ENCODE measurements at regions not wholly inside any gene's neighbourhood (a gene's known extent, or its start where the extent isn't known, plus 50 kb on each side); places are given as distances from the start of the nearest gene placed in this dataset.
"Not testable (repeated sequence)": the region's sequence is repeated elsewhere in the genome, so short reads cannot be mapped to it uniquely, and the experiment has no call there.

DNA sequence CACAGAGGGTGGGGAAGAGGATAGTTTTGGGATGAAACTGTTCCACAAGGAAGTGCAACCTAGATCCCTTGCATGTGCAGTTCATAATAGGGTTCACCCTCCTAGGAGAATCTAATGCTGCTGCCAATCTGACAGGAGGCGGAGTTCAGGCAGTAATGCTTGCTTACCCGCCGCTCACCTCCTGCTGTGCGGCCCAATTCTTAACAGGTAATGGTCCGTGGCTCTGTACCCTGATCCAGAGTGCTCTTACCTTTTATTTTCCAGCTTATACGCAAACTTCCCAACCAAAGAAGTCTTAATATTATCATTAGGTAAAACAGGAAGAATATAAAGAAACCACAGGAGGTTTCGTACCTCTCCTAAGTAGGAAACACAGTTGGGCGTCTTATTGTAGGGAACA, 82.7 kb upstream of the CD302 start:
- TF ChIP-seq, protein P1, sequence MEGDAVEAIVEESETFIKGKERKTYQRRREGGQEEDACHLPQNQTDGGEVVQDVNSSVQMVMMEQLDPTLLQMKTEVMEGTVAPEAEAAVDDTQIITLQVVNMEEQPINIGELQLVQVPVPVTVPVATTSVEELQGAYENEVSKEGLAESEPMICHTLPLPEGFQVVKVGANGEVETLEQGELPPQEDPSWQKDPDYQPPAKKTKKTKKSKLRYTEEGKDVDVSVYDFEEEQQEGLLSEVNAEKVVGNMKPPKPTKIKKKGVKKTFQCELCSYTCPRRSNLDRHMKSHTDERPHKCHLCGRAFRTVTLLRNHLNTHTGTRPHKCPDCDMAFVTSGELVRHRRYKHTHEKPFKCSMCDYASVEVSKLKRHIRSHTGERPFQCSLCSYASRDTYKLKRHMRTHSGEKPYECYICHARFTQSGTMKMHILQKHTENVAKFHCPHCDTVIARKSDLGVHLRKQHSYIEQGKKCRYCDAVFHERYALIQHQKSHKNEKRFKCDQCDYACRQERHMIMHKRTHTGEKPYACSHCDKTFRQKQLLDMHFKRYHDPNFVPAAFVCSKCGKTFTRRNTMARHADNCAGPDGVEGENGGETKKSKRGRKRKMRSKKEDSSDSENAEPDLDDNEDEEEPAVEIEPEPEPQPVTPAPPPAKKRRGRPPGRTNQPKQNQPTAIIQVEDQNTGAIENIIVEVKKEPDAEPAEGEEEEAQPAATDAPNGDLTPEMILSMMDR (IDR thresholded peaks at IDR 0.05; ENCODE audit: low read depth, low read length): no peak
- DNase-seq (ENCODE audit: low read depth in 2 of 2): no peak
- H3K4me3 ChIP-seq (replicated peaks in 1 of 2; ENCODE audit: low read depth in 2 of 2, low read length in 2 of 2): no peak overlapping the region

DNA sequence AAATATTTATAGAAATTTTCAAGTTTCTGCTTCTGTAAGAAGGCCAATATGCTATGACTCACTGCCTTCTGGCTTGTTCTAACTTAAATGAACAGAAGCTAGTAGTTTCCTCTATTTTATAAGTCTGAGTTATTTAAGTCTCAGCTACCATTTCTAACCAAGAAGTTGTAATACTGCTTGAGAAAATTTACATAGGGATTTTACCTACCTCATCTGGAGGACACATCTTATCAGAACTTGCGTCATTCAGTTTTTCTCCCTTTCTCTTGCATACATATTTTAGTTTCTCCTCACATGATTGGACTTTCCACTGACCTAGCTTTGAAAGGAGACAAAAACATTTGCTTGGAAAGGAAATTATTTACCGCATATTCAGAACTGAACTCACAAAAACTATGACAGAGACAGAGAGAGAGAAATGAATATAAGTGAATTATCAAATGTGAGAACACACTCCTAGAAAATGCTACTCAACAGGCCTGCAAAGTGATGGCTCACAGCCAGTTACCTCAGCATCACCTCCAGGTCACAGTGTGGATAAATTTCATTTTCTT, 81.1 kb upstream of the CD302 start:
- TF ChIP-seq, protein P1 (IDR thresholded peaks at IDR 0.05; ENCODE audit: low read depth, low read length): no peak
- DNase-seq (ENCODE audit: low read depth in 2 of 2): peak; percentile 56 to 66
- H3K4me3 ChIP-seq (replicated peaks in 1 of 2; ENCODE audit: low read depth in 2 of 2, low read length in 2 of 2): no peak overlapping the region

- TF ChIP-seq, protein P1 (IDR thresholded peaks at IDR 0.05; ENCODE audit: low read depth, low read length): no peak
- no peak overlapping the region for H3K4me3 ChIP-seq (replicated peaks in 1 of 2; ENCODE audit: low read depth in 2 of 2, low read length in 2 of 2)
- no peak for DNase-seq (ENCODE audit: low read depth in 2 of 2)
Observed at GRCh38 chr2:159875083-159875482, 77.1 kb upstream of the CD302 start.

DNA sequence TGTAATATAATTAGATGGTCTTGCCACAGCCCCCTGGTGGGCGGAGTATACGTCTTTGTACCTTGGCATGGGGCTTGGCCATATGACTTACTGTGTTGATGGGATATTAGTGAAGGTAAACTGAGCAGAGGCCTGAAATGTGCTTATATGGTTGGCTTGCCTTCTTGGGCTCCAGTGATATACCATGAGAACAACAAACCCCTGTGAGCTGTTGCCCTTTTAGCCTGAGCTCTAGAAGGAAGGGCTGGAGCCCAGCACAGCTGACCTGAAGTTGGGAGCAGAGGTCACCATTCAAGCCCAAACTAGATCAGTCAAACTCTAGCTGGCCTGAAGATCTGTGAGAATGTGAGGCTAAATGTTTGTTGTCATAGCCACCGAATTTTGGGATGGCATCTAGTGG, 75.2 kb upstream of the CD302 start:
- no peak for DNase-seq (ENCODE audit: low read depth in 2 of 2)
- TF ChIP-seq, protein P1 (IDR thresholded peaks at IDR 0.05; ENCODE audit: low read depth, low read length): no peak
- H3K4me3 ChIP-seq (replicated peaks in 1 of 2; ENCODE audit: low read depth in 2 of 2, low read length in 2 of 2): no peak overlapping the region

DNA sequence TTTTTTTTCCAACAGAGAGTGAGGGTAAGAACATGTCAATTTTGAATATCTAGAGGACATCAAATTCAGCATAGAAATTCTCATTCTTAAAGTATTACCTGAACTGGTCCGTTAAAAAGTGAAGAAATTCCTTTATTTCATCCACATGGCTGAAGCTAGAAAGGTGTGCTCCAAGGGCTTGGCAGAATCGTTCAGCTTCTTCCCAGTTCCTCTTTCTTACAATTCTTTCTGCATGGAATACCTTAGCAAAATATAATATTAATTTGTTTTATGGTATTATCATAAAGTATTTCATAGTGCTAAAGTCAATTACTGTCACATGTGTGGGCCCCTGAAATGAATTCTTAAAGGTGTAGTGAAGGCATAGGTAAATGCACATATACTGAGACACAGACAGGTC, 74.3 kb upstream of the CD302 start:
- TF ChIP-seq, protein P1 (IDR thresholded peaks at IDR 0.05; ENCODE audit: low read depth, low read length): no peak
- no peak for DNase-seq (ENCODE audit: low read depth in 2 of 2)
- no peak overlapping the region for H3K4me3 ChIP-seq (replicated peaks in 1 of 2; ENCODE audit: low read depth in 2 of 2, low read length in 2 of 2)

DNA sequence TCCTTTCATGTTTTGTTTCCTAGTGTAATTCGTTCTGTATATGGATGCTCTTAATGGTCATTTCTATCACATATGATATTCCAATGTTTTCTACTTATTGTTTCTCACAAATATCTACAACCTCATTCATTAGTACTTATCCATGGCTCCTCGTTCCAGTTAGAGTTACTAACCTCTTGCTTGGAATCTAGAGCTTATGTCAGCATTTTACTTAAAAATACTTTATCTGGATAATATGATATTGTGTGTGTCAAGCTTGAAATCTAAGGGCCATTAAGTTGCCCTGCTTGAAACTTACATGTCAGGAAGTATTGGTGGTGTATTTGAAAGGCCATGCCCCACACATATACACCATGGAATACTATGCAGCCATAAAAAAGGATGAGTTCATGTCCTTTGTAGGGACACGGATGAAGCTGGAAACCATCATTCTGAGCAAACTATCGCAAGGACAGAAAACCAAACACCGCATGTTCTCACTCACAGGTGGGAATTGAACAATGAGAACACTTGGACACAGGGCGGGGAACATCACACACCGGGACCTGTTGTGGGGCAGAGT, 70.7 kb upstream of the CD302 start:
- DNase-seq (ENCODE audit: low read depth in 2 of 2); H3K4me3 ChIP-seq (replicated peaks in 1 of 2; ENCODE audit: low read depth in 2 of 2, low read length in 2 of 2): not testable (repeated sequence)

DNA sequence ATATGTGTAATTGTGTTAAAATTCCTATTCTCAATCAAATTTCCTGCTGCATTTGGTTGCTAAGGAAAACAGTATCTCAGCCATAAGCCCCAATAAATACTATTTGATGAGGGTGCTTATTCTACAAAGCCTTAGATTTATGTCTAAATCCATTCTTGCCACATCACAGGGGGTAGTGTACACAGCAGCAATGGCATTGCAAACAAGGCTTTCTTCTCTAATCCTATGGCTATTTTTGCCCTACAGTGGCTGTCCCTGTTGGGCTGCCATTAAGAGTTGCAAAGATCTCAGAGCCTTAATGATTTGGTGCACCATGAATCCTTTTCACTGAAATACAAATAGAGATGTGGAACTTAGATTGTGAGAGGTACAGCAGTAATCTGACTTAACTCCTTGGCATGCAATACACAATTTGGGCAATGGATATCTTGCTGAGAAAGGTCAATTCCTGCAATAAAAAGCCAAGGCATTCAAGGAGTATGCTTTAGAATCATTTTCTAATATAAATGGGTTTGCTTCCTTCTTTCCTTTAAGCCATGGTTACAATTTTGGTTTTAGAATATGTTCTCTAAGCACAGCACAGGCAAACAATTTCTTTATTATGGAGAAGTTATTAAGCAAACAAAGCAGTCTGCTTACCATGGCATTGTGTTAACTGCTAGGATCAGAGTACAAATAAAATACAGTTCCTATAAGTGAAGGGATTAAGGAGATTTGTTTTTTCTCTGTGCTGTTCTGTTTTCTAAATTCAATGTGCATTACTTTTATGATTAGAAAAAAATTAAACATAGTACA, 69.8 kb upstream of the CD302 start:
- TF ChIP-seq, protein P1 (IDR thresholded peaks at IDR 0.05; ENCODE audit: low read depth, low read length): no peak
- no peak for DNase-seq (ENCODE audit: low read depth in 2 of 2)
- no peak overlapping the region for H3K4me3 ChIP-seq (replicated peaks in 1 of 2; ENCODE audit: low read depth in 2 of 2, low read length in 2 of 2)

Measured in cardiac fibroblast (primary cell).